ENCODE measurements at regions not wholly inside any gene's neighbourhood (a gene's known extent, or its start where the extent isn't known, plus 50 kb on each side); places are given as distances from the start of the nearest gene placed in this dataset.

GRCh38 chr14:61977217-61977616 lies 215.0 kb downstream of the SNAPC1 start:
- POLR2A ChIA-PET = no interaction called here
- CTCF ChIA-PET = no interaction called here
- Histone ChIP-seq H3K4me1 (ENCODE audit: control extremely low read depth in 1 of 4, control insufficient read depth in 4 of 4, insufficient read depth in 4 of 4, low read length in 3 of 4) (no peaks in the 10 kb centered on the region), H3K36me3 (ENCODE audit: control insufficient read depth in 4 of 4, insufficient read depth in 4 of 4, low read length in 3 of 4) (no peaks in the 10 kb centered on the region), H3K27ac (ENCODE audit: insufficient read depth in 1 of 2, low read depth in 1 of 2, low read length in 2 of 2, poor library complexity in 1 of 2, severe bottlenecking in 2 of 2) (no peak overlapping the region), H3K9me3 (ENCODE audit: control extremely low read depth in 1 of 5, control insufficient read depth in 4 of 5, insufficient read depth in 2 of 5, low read depth in 1 of 5, low read length in 4 of 5) (peaks cover 0 to 10% (median 0%) of the 10 kb centered on the region in 5 experiments), H3K27me3 (replicated peaks in 2 of 5; ENCODE audit: control insufficient read depth in 4 of 5, insufficient read depth in 5 of 5, low read length in 4 of 5) (peaks cover 0 to 7% (median 2%) of the 10 kb centered on the region in 5 experiments), H3K4me3 (ENCODE audit: control insufficient read depth in 1 of 7, extremely low read depth in 1 of 7, insufficient read depth in 4 of 7, low read depth in 2 of 7, low read length in 6 of 7) (no peak overlapping the region)
- no peak for DNase-seq

GRCh38 chr14:61988240-61988639 lies 226.0 kb downstream of the SNAPC1 start:
- no CpG with 5 or more reads among the region's 2 CpGs for WGBS (ENCODE audit: insufficient coverage)
- H3K4me1 ChIP-seq (ENCODE audit: control extremely low read depth in 1 of 4, control insufficient read depth in 4 of 4, insufficient read depth in 4 of 4, low read length in 3 of 4) = no peaks in the 10 kb centered on the region
- DNase-seq = no peak
- no peak overlapping the region for H3K27ac ChIP-seq (ENCODE audit: insufficient read depth in 1 of 2, low read depth in 1 of 2, low read length in 2 of 2, poor library complexity in 1 of 2, severe bottlenecking in 2 of 2)
- no peaks in the 10 kb centered on the region for H3K36me3 ChIP-seq (ENCODE audit: control insufficient read depth in 4 of 4, insufficient read depth in 4 of 4, low read length in 3 of 4)
- H3K27me3 ChIP-seq (replicated peaks in 2 of 5; ENCODE audit: control insufficient read depth in 4 of 5, insufficient read depth in 5 of 5, low read length in 4 of 5) = peaks cover 0 to 2% (median 0%) of the 10 kb centered on the region in 5 experiments
- POLR2A ChIA-PET = no interaction called here
- no peaks in the 10 kb centered on the region for H3K9me3 ChIP-seq (ENCODE audit: control extremely low read depth in 1 of 5, control insufficient read depth in 4 of 5, insufficient read depth in 2 of 5, low read depth in 1 of 5, low read length in 4 of 5)
- H3K4me3 ChIP-seq (ENCODE audit: control insufficient read depth in 1 of 7, extremely low read depth in 1 of 7, insufficient read depth in 4 of 7, low read depth in 2 of 7, low read length in 6 of 7) = no peak overlapping the region
- CTCF ChIA-PET = no interaction called here

- 92% methylated on average over 8 of the region's 8 CpGs for WGBS (ENCODE audit: insufficient coverage)
- no peaks in the 10 kb centered on the region for H3K4me1 ChIP-seq (ENCODE audit: control extremely low read depth in 1 of 4, control insufficient read depth in 4 of 4, insufficient read depth in 4 of 4, low read length in 3 of 4)
- no peaks in the 10 kb centered on the region for H3K9me3 ChIP-seq (ENCODE audit: control extremely low read depth in 1 of 5, control insufficient read depth in 4 of 5, insufficient read depth in 2 of 5, low read depth in 1 of 5, low read length in 4 of 5)
- peaks cover 0 to 5% (median 0%) of the 10 kb centered on the region in 5 experiments for H3K27me3 ChIP-seq (replicated peaks in 2 of 5; ENCODE audit: control insufficient read depth in 4 of 5, insufficient read depth in 5 of 5, low read length in 4 of 5)
- ChIA-PET POLR2A (no interaction called here), CTCF (no interaction called here)
- no peak overlapping the region for H3K27ac ChIP-seq (ENCODE audit: insufficient read depth in 1 of 2, low read depth in 1 of 2, low read length in 2 of 2, poor library complexity in 1 of 2, severe bottlenecking in 2 of 2)
- H3K36me3 ChIP-seq (ENCODE audit: control insufficient read depth in 4 of 4, insufficient read depth in 4 of 4, low read length in 3 of 4) = no peaks in the 10 kb centered on the region
- no peak for DNase-seq
- H3K4me3 ChIP-seq (ENCODE audit: control insufficient read depth in 1 of 7, extremely low read depth in 1 of 7, insufficient read depth in 4 of 7, low read depth in 2 of 7, low read length in 6 of 7) = no peak overlapping the region
Observed at GRCh38 chr14:61992139-61992538, 229.9 kb downstream of the SNAPC1 start.

- no peak for DNase-seq
- no peaks in the 10 kb centered on the region for H3K4me1 ChIP-seq (ENCODE audit: control extremely low read depth in 1 of 4, control insufficient read depth in 4 of 4, insufficient read depth in 4 of 4, low read length in 3 of 4)
- POLR2A ChIA-PET = no interaction called here
- H3K27me3 ChIP-seq (replicated peaks in 2 of 5; ENCODE audit: control insufficient read depth in 4 of 5, insufficient read depth in 5 of 5, low read length in 4 of 5) = peaks cover 0 to 5% (median 0%) of the 10 kb centered on the region in 5 experiments
- H3K27ac ChIP-seq (ENCODE audit: insufficient read depth in 1 of 2, low read depth in 1 of 2, low read length in 2 of 2, poor library complexity in 1 of 2, severe bottlenecking in 2 of 2) = no peak overlapping the region
- CTCF ChIA-PET = no interaction called here
- no peaks in the 10 kb centered on the region for H3K9me3 ChIP-seq (ENCODE audit: control extremely low read depth in 1 of 5, control insufficient read depth in 4 of 5, insufficient read depth in 2 of 5, low read depth in 1 of 5, low read length in 4 of 5)
- no peak overlapping the region for H3K4me3 ChIP-seq (ENCODE audit: control insufficient read depth in 1 of 7, extremely low read depth in 1 of 7, insufficient read depth in 4 of 7, low read depth in 2 of 7, low read length in 6 of 7)
- 80% methylated on average over 1 of the region's 2 CpGs for whole genome bisulfite sequencing (ENCODE audit: insufficient coverage)
- no peaks in the 10 kb centered on the region for H3K36me3 ChIP-seq (ENCODE audit: control insufficient read depth in 4 of 4, insufficient read depth in 4 of 4, low read length in 3 of 4)
Observed at GRCh38 chr14:61992926-61993325, 230.7 kb downstream of the SNAPC1 start.

GRCh38 chr14:61994589-61994988 lies 232.4 kb downstream of the SNAPC1 start:
- CTCF ChIA-PET = interaction anchor here (1.1 kb wide), 1 partner anchor 12 kb away, joined by 4 read pairs; no protein-coding TSS in a partner anchor

GRCh38 chr14:61996753-61997152 lies 234.5 kb downstream of the SNAPC1 start:
- H3K27ac ChIP-seq (ENCODE audit: insufficient read depth in 1 of 2, low read depth in 1 of 2, low read length in 2 of 2, poor library complexity in 1 of 2, severe bottlenecking in 2 of 2) = no peak overlapping the region
- no peaks in the 10 kb centered on the region for H3K4me1 ChIP-seq (ENCODE audit: control extremely low read depth in 1 of 4, control insufficient read depth in 4 of 4, insufficient read depth in 4 of 4, low read length in 3 of 4)
- no peaks in the 10 kb centered on the region for H3K9me3 ChIP-seq (ENCODE audit: control extremely low read depth in 1 of 5, control insufficient read depth in 4 of 5, insufficient read depth in 2 of 5, low read depth in 1 of 5, low read length in 4 of 5)
- H3K4me3 ChIP-seq (ENCODE audit: control insufficient read depth in 1 of 7, extremely low read depth in 1 of 7, insufficient read depth in 4 of 7, low read depth in 2 of 7, low read length in 6 of 7) = no peak overlapping the region
- H3K36me3 ChIP-seq (ENCODE audit: control insufficient read depth in 4 of 4, insufficient read depth in 4 of 4, low read length in 3 of 4) = no peaks in the 10 kb centered on the region
- ChIA-PET POLR2A (no interaction called here), CTCF (no interaction called here)
- DNase-seq = no peak
- 90% methylated on average over 1 of the region's 4 CpGs for WGBS (ENCODE audit: insufficient coverage)
- H3K27me3 ChIP-seq (replicated peaks in 2 of 5; ENCODE audit: control insufficient read depth in 4 of 5, insufficient read depth in 5 of 5, low read length in 4 of 5) = peaks cover 0 to 5% (median 0%) of the 10 kb centered on the region in 5 experiments

More at GRCh38 chr14:61994589-61994988, 232.4 kb downstream of the SNAPC1 start:
- WGBS (ENCODE audit: insufficient coverage) = 100% methylated on average over 1 of the region's 1 CpG
- DNase-seq = no peak
- peaks cover 0 to 5% (median 0%) of the 10 kb centered on the region in 5 experiments for H3K27me3 ChIP-seq (replicated peaks in 2 of 5; ENCODE audit: control insufficient read depth in 4 of 5, insufficient read depth in 5 of 5, low read length in 4 of 5)
- no peaks in the 10 kb centered on the region for H3K4me1 ChIP-seq (ENCODE audit: control extremely low read depth in 1 of 4, control insufficient read depth in 4 of 4, insufficient read depth in 4 of 4, low read length in 3 of 4)
- H3K4me3 ChIP-seq (ENCODE audit: control insufficient read depth in 1 of 7, extremely low read depth in 1 of 7, insufficient read depth in 4 of 7, low read depth in 2 of 7, low read length in 6 of 7) = no peak overlapping the region
- H3K9me3 ChIP-seq (ENCODE audit: control extremely low read depth in 1 of 5, control insufficient read depth in 4 of 5, insufficient read depth in 2 of 5, low read depth in 1 of 5, low read length in 4 of 5) = no peaks in the 10 kb centered on the region
- no peaks in the 10 kb centered on the region for H3K36me3 ChIP-seq (ENCODE audit: control insufficient read depth in 4 of 4, insufficient read depth in 4 of 4, low read length in 3 of 4)
- POLR2A ChIA-PET = no interaction called here
- H3K27ac ChIP-seq (ENCODE audit: insufficient read depth in 1 of 2, low read depth in 1 of 2, low read length in 2 of 2, poor library complexity in 1 of 2, severe bottlenecking in 2 of 2) = no peak overlapping the region

- no peaks in the 10 kb centered on the region for H3K36me3 ChIP-seq (ENCODE audit: control insufficient read depth in 4 of 4, insufficient read depth in 4 of 4, low read length in 3 of 4)
- DNase-seq = no peak
- H3K4me3 ChIP-seq (ENCODE audit: control insufficient read depth in 1 of 7, extremely low read depth in 1 of 7, insufficient read depth in 4 of 7, low read depth in 2 of 7, low read length in 6 of 7) = no peak overlapping the region
- no peaks in the 10 kb centered on the region for H3K4me1 ChIP-seq (ENCODE audit: control extremely low read depth in 1 of 4, control insufficient read depth in 4 of 4, insufficient read depth in 4 of 4, low read length in 3 of 4)
- H3K9me3 ChIP-seq (ENCODE audit: control extremely low read depth in 1 of 5, control insufficient read depth in 4 of 5, insufficient read depth in 2 of 5, low read depth in 1 of 5, low read length in 4 of 5) = no peaks in the 10 kb centered on the region
- ChIA-PET CTCF (no interaction called here), POLR2A (no interaction called here)
- H3K27ac ChIP-seq (ENCODE audit: insufficient read depth in 1 of 2, low read depth in 1 of 2, low read length in 2 of 2, poor library complexity in 1 of 2, severe bottlenecking in 2 of 2) = no peak overlapping the region
- H3K27me3 ChIP-seq (replicated peaks in 2 of 5; ENCODE audit: control insufficient read depth in 4 of 5, insufficient read depth in 5 of 5, low read length in 4 of 5) = peaks cover 0 to 5% (median 0%) of the 10 kb centered on the region in 5 experiments
Observed at GRCh38 chr14:61997161-61997560, 234.9 kb downstream of the SNAPC1 start.
